ENCODE measurements at regions not wholly inside any gene's neighbourhood (a gene's known extent, or its start where the extent isn't known, plus 50 kb on each side); places are given as distances from the start of the nearest gene placed in this dataset.

GRCh38 chr16:25478476-25478875 is 213.3 kb upstream of the HS3ST4 start:
- DNase-seq (ENCODE audit: low read depth, low spot score): no peak
- no peak overlapping the region for H3K27ac ChIP-seq

- DNase-seq (ENCODE audit: low read depth, low spot score): no peak
- H3K27ac ChIP-seq: no peak overlapping the region
These were observed 206.4 kb upstream of the ZKSCAN2 start for GRCh38 chr16:25464058-25464457.

GRCh38 chr16:25449802-25450201 is 192.2 kb upstream of the ZKSCAN2 start:
- H3K27ac ChIP-seq: no peak overlapping the region
- no peak for DNase-seq (ENCODE audit: low read depth, low spot score)

- H3K27ac ChIP-seq: no peak overlapping the region
- DNase-seq (ENCODE audit: low read depth, low spot score): no peak
These were observed 186.3 kb upstream of the ZKSCAN2 start for GRCh38 chr16:25443994-25444393.

- DNase-seq (ENCODE audit: low read depth, low spot score): no peak
- no peak overlapping the region for H3K27ac ChIP-seq
These were observed 176.4 kb upstream of the ZKSCAN2 start for GRCh38 chr16:25434064-25434463.

GRCh38 chr16:25433388-25433787 is 175.7 kb upstream of the ZKSCAN2 start:
- no peak for DNase-seq (ENCODE audit: low read depth, low spot score)
- H3K27ac ChIP-seq: no peak overlapping the region

- H3K27ac ChIP-seq: no peak overlapping the region
- DNase-seq (ENCODE audit: low read depth, low spot score): no peak
These were observed 173.8 kb upstream of the ZKSCAN2 start for GRCh38 chr16:25431472-25431871.

- no peak for DNase-seq (ENCODE audit: low read depth, low spot score)
- no peak overlapping the region for H3K27ac ChIP-seq
These were observed 169.2 kb upstream of the ZKSCAN2 start for GRCh38 chr16:25426829-25427228.

GRCh38 chr16:25419681-25420080 is 162.0 kb upstream of the ZKSCAN2 start:
- DNase-seq (ENCODE audit: low read depth, low spot score): no peak
- no peak overlapping the region for H3K27ac ChIP-seq

GRCh38 chr16:25419153-25419552 is 161.5 kb upstream of the ZKSCAN2 start:
- no peak overlapping the region for H3K27ac ChIP-seq
- no peak for DNase-seq (ENCODE audit: low read depth, low spot score)

GRCh38 chr16:25416002-25416401 is 158.4 kb upstream of the ZKSCAN2 start:
- H3K27ac ChIP-seq: no peak overlapping the region
- DNase-seq (ENCODE audit: low read depth, low spot score): no peak

GRCh38 chr16:25413975-25414374 is 156.3 kb upstream of the ZKSCAN2 start:
- no peak overlapping the region for H3K27ac ChIP-seq
- DNase-seq (ENCODE audit: low read depth, low spot score): peak; percentile 62

- H3K27ac ChIP-seq: no peak overlapping the region
- DNase-seq (ENCODE audit: low read depth, low spot score): no peak
These were observed 155.5 kb upstream of the ZKSCAN2 start for GRCh38 chr16:25413133-25413532.

GRCh38 chr16:25411396-25412081 is 153.9 kb upstream of the ZKSCAN2 start:
- H3K27ac ChIP-seq: no peak overlapping the region
- DNase-seq (ENCODE audit: low read depth, low spot score): no peak

GRCh38 chr16:25403852-25404251 is 146.2 kb upstream of the ZKSCAN2 start:
- DNase-seq (ENCODE audit: low read depth, low spot score): no peak
- no peak overlapping the region for H3K27ac ChIP-seq

GRCh38 chr16:25395528-25395927 is 137.9 kb upstream of the ZKSCAN2 start:
- no peak overlapping the region for H3K27ac ChIP-seq
- no peak for DNase-seq (ENCODE audit: low read depth, low spot score)

GRCh38 chr16:25390761-25391160 is 133.1 kb upstream of the ZKSCAN2 start:
- H3K27ac ChIP-seq: no peak overlapping the region
- no peak for DNase-seq (ENCODE audit: low read depth, low spot score)

GRCh38 chr16:25374556-25374955 is 116.9 kb upstream of the ZKSCAN2 start:
- H3K27ac ChIP-seq: no peak overlapping the region
- no peak for DNase-seq (ENCODE audit: low read depth, low spot score)

- DNase-seq (ENCODE audit: low read depth, low spot score): no peak
- no peak overlapping the region for H3K27ac ChIP-seq
These were observed 115.1 kb upstream of the ZKSCAN2 start for GRCh38 chr16:25372716-25373115.

GRCh38 chr16:25371342-25371741 is 113.7 kb upstream of the ZKSCAN2 start:
- no peak overlapping the region for H3K27ac ChIP-seq
- no peak for DNase-seq (ENCODE audit: low read depth, low spot score)

GRCh38 chr16:25370541-25370940 is 112.9 kb upstream of the ZKSCAN2 start:
- no peak overlapping the region for H3K27ac ChIP-seq
- no peak for DNase-seq (ENCODE audit: low read depth, low spot score)

- H3K27ac ChIP-seq: no peak overlapping the region
- no peak for DNase-seq (ENCODE audit: low read depth, low spot score)
These were observed 110.3 kb upstream of the ZKSCAN2 start for GRCh38 chr16:25367773-25368524.
